ENCODE measurements at regions not wholly inside any gene's neighbourhood (a gene's known extent, or its start where the extent isn't known, plus 50 kb on each side); places are given as distances from the start of the nearest gene placed in this dataset.
"Not testable (repeated sequence)": the region's sequence is repeated elsewhere in the genome, so short reads cannot be mapped to it uniquely, and the experiment has no call there.

DNA sequence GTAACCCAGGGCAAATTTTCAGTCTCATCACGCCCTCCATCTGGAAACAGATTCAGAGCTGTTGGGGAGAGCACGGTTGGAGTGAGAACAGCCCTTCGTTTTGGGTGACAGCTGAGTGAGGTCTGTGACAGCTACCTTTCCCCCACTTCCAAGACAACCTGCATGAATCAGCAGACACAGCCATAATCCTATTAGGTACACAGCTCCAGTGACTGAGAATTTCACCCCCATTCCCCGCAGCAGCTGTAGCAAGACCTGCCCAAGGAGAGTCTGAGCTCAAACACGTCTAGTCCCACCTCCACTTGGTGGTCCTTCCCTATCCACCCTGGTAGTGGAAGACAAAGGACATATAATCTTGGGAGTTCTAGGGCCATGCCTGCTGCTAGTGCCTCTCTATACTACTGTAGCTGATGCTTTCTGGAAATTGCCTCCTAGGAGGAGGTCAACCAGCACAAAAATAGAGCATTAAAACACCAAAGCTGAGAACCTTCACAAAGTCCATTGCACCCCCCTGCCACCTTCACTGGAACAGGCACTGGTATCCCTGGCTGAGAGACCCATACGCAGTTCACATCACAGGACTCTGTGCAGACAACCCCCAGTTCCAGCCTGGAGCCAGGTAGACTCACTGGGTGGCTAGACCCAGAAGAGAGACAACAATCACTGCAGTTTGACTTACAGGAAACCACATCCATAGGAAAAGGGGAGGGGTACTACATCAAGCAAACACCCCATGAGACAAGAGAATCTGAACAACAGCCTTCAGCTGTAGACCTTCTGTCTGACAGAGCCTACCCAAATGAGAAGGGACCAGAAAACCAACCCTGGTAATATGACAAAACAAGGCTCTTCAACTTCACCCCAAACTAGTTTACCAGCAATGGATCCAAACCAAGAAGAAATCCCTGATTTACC is 448.6 kb upstream of the CBLB start:
- DNase-seq (ENCODE audit: low spot score): no peak

DNA sequence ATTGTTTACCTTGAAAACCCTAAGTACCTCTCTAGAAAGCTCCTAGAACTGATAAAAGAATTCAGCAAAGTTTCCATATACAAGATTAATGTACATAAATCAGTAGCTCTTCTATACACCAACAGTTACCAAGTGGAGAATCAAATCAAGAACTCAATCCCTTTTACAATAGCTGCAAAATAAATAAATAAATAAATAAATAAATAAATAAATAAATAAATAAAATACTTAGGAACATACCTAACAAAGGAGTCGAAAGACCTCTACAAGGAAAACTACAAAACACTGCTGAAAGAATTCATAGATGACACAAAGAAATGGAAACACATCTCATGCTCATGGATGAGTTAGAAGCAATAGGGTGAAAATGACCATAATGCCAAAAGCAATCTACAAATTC is 452.6 kb upstream of the CBLB start:
- DNase-seq (ENCODE audit: low spot score): not testable (repeated sequence)

DNA sequence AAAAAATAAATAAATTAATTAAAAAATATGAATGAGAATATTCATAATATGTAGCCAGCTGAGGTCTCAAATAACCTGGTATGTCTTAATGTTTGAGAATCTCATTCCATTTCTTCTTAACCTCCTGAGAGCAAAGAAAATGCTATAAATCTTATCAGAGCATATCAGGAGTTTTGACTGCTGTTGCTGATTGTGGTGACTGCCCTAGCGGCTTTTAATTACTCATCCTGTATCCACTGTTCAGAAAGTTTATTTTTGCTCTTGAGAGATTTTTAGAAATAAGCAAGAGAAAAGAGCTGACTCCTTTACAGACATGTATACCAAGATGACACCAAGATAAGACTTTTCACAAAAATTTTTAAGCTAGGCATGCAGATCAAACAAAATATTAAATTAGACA is 454.8 kb upstream of the CBLB start:
- no peak for DNase-seq (ENCODE audit: low spot score)

DNA sequence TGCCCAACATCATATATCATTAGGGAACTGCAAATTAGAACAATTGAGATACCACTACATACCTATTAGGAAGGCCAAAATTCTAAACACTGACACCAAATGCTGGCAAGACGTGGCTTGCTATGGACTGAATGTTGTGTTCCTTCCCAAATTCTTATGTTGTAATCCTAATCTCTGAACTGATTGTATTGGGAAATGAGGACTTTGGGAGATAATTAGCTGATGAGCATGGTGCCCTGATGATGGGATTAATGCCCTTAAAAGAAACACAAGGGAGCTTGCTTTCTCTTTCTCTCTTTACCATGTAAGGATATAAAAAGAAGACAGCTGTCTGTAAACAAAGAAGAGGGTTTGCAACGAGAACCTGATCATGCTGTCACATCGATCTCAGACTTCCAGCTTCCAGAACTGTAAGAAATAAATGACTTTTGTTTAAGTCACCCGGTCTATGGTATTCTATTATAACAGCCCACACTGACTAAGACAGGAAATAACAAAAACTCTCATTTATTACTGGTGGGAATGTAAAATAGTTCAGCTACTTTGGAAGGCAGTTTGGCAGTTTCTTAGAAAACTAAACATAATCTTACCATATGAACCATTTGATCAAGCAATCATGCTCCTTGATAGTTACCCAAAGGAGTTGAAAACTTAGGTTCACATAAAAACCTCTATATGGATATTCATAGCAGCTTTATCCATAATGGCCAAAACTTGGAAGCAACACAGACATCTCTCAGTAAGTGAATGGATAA is 458.3 kb upstream of the CBLB start:
- DNase-seq (ENCODE audit: low spot score): no peak

DNA sequence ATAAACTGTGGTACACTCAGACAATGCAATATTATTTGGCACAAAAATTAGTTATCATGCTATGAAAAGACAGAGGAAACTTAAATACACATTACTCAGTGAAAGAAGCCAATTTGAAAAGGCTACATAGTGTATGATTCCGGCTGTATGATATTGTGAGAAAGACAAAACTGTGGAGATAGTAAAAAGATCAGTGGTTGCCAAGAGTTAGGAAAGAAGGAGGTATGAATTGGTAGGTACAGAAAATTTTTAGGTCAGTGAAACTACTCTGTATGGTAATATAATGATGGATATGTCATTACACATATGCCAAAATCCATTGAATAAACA is 458.8 kb upstream of the CBLB start:
- no peak for DNase-seq (ENCODE audit: low spot score)

DNA sequence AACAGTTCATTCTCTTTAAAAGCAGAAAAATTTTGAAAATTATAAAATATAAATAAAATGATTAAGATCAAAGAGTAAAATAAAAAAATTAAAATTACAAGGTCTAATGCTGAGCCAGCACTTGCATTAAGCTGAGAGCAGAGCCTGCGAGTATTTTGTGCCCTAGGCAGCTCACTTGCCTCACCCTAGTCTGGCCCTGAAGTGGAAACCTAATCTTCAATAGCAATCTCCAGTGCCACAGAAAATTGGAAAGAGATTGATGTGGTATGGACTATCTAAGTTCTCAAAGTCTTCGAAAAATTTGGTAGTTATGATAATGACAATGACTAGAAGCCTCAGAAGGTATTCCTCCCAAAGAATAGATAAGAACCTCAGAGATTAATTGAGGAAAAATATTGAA is 459.4 kb upstream of the CBLB start:
- DNase-seq (ENCODE audit: low spot score): no peak

DNA sequence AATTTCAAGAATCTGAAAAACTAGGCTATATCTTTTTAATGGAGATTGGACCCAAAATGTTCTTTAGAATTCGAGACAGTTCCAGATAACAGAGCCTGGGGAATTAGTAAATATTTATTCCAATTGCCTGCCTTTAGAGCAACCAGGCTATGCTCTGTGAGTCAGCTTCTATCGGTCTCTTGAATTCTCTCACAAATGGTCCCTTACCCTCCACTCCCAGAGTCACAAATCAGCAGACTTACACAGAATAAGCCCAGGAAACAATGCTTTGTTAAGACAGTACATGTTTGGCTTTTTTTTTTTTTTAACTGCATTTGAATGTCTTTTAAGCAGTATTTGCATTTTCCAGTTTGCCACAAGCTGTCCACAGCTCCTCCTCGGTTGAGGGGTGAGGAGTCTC is 460.7 kb upstream of the CBLB start:
- no peak for DNase-seq (ENCODE audit: low spot score)

DNA sequence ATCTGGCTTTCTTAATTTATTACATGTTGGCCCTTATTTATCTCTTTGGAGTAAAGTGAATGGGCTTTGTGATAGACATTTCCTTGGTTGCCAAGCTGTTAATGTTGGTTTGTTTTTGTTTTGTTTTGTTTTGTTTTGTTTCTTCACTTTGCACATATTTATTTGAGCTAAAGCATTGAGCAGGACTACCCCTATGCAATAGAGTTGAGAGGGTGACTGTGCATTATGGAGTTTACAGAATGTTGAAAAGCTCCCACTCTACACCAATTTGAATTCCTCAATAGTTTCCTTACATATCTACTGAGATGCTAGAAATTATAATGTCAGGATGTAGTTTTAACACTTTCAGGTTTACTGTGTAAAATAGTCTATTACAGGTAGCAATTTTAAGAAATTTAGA is 462.8 kb upstream of the CBLB start:
- no peak for DNase-seq (ENCODE audit: low spot score)

DNA sequence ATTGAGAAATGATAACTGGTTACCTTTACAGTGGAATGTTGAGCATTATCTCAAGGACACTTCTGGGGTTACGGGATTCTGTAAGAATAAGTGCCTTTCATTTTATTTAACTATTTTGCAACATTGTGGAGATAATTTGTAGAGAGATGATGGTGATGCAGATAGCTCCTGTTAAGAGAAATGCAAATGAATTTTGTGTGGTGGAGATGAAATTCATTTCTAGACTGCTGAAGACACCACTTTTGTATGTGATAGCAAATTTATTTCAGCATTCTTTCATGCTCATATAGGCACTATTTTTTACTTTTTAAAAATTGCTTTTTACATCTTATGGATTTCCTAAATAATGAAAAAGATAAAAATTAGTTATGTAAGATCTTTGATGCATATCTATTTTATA is 463.3 kb upstream of the CBLB start:
- DNase-seq (ENCODE audit: low spot score): no peak

DNA sequence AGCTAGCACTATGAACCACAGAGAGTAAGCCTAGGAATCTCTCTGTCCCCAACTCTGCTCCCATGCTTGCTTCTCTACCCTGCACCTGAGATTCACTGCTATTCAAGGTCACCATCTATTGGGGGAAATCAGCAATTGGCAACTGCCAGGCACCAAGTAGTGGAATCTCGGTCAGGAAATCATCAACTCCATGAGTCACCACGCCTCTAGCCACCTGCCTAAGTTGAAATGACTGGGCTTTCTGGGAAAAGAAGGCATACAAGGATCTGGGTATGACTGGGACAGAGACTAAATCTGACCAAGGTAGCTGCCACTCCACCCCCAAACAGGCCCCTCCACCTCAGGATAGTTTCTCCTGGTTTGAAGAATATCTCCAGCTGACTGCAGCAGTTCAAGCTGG is 464.1 kb upstream of the CBLB start:
- no peak for DNase-seq (ENCODE audit: low spot score)

DNA sequence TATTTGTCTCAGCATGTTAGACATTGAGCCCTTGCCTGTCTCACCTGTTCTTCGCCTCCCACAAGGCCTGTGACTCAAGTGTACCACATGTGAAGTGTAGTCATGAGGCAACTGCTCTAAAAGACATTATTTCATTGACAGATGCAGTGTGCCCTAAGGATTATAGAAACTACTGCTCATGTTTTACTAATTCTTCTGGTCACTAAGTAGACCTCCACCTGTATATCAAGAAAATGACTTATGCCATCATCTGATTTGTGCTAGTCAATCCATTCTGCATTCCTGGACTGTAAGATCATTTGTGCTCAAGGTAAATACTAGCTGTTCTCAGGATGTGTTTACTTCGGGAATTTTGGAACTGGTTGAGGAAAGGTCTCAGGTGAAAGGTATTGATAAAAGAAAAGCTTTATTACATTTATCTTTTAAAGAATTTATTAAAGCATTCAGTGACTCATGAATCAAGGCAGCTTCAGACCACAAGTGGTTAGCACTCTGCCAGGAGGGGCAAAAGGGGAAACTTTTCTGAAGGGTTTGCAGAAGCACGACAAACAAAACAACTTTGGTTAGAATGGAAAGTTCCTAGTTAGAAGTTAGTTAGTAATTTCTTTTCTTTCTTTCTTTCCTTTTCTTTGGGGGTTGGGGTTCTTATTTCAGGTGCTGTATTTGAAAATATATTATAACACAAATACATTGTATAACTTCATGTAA is 465.3 kb upstream of the CBLB start:
- no peak for DNase-seq (ENCODE audit: low spot score)

DNA sequence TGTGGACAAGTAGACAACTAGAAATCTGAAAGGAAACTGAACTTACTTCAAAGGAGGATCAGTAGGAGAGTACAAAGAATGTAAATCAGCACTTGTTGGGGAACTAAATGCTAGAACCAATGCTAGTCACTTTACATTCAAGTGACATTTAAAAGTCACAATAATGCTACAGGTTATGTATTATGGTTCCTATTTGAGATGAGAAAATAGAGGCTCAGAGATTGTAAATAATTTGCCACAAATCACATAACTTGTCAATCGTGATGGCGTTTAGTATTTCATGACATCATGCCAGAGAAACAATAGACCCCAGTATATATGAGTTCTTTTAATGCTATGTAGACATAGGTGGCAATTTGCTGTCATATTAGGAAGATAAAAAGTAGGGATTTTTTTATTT is 467.8 kb upstream of the CBLB start:
- DNase-seq (ENCODE audit: low spot score): no peak

DNA sequence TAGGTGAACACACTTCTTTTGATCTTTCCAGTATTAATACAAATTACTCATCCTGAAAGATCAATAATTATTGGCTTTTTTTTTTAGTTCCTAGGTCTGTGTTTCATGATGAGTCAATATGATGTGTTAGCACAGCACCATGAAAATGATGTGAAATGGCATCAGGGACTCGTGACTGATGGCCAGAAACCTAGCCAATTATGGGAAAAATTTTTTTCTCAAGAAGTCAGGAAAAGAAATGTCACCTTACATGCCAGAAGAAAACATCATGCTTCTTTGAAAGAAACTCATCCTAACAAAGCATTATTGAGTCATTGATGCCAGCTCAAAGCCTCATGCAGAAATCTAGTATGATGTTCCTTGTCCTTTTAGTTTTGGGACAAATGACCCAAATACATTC is 468.3 kb upstream of the CBLB start:
- DNase-seq (ENCODE audit: low spot score): no peak

DNA sequence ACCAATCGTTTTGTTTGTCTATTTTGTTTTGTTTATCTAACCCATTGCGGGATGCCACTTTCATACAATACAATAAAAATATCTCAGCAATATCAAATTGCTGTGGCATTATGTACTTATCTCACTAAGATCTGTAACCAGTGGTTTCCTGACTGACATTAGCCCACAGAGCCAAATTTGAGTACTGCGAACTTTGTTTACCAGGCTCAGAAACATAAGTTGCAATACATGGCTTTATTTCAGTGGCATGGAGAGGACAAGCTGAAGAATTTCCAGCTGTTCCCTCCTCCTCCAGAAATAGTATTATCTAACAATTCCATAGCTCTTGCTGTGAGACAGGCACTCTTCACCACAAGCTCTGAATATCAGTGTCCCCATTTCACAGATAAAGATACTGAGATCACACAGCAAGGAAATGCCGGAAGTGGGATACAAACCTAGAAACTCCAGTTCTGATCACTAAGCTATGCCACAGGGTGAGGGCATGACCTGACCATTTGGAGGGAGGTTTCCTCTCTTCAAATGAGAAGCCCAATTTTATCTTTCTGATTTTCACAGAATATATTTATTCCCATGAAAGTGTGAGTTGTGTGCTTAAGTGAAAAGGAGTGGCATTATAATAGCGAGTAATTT is 469.9 kb upstream of the CBLB start:
- no peak for DNase-seq (ENCODE audit: low spot score)

DNA sequence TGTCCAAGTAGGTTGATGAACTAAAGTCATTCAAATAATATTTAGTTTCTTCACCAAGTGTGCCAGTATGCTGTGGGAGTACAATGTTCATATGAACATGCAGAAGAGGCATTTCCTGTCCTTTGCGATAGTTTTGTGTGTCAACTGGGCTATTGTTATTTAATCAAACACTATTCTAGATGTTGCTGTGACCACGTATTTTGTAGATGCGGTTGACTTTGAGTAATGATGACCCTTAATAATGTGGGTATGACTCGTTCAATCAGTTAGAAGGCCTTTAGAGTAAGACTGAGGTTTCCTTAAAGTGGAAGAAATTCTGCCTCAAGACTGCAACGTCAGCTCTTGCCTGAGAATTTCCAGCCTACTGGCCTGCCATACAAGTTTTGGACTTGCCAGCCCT is 470.7 kb upstream of the CBLB start:
- DNase-seq (ENCODE audit: low spot score): no peak

DNA sequence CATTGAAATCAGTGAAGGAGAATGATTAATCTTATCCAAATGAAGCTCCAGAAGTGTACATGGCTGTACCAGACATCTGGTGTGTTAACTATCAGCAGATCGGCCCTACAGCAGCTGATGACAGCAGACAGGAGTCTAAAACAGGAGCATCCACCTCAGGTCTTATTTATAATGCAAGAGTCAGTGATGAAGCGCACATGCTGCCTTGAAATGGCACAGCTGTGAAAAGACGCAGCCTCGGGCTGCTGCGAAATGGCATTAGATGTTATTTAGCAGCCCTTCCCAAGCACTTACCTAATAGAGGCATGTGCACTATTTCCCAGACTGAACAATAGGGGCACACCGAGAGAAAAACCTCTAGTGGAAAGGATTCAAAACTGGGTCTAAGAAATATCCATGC is 472.3 kb upstream of the CBLB start:
- no peak for DNase-seq (ENCODE audit: low spot score)

DNA sequence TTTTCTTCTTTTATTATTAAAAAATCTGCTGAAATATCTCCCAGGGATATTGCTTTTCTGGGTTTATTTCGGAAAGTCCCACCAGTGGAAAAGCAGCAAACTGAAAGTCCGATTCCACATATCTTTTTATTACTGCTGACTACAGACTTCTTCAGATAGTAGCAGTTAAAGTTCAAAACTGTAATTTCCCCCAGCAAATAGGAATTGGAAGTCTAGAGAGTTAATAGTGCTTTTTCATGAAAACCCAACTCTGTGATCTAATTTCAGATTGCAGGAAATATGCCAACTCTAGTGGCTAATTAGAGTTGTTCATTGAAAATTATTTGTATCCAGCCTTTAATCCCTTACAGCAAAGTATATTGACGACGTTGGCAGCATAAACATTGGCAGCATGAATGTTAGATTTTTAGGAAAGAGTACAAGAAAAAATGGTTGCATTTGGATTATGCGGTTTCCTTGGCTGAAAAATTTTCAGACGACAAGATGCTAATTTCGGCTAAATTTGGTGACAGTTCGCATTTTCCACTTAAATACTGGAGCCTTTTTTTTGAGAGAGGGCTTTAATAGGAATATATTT is 472.9 kb upstream of the CBLB start:
- DNase-seq (ENCODE audit: low spot score): no peak

DNA sequence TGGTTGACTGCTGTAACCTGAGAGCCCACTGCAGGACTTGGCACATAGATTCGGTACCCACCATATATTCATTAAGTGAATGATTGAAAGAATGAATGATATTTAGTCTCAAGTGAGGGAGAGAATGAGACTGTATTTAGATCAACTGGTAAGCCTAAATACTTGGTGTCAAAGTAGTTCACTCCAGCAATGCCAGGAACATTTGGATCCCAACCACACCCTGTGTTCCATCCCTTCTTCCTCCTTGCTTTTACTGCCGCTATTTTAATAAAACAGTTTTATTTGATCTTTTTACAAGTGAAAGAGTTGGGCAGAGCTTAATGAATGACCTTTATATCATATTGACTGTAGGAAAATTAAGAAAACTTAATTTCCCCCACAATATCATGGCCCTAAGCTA is 473.6 kb upstream of the CBLB start:
- DNase-seq (ENCODE audit: low spot score): no peak

DNA sequence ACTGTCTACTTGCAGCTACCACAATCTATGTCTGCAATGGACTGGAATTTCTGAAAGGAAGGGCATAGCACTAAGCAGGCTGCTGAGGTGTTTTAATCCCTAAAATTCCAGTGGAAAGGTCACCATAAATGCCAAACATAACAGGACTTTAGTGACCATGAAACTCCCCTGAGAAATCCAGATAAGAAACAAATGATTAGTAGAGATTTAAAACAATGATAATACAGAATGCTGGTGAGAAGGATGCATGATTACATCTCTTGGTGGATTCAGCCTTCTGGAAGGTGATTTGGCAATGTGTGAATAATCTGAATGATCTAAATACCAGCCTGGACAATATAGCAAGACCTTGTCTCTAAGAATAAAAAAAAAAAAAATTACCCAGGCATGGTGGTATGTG is 475.0 kb upstream of the CBLB start:
- no peak for DNase-seq (ENCODE audit: low spot score)

DNA sequence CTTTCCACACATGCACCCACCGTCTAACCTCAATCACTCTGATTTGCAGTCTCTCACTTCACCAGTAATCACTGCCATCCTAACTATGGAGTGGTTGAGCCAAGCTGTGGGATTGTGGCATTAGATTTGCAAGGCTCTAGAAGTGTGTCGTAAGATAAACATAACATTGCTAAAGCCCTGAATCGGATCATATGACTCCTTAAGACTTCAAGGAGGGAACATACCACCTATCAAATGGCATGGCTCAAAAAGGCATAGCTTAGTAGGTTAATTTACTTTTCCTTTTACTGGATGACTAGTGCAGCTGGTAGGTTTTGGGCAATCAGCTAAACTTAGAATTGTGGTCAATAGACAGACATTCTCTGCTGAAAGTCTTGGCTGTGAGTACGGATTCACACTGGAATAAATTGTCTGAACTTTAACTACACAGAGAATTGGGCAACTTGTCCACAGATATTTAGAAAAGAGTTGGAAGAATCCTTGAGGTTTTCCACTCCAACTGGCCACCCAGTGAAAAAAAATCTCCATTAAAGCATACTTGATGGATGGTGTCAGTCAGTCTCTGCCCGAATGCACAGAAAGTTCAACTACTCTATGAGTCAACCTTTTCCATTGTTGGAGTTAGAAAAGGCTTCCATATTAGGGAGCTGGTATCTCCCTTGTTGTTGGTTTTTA is 476.7 kb upstream of the CBLB start:
- DNase-seq (ENCODE audit: low spot score): no peak

DNA sequence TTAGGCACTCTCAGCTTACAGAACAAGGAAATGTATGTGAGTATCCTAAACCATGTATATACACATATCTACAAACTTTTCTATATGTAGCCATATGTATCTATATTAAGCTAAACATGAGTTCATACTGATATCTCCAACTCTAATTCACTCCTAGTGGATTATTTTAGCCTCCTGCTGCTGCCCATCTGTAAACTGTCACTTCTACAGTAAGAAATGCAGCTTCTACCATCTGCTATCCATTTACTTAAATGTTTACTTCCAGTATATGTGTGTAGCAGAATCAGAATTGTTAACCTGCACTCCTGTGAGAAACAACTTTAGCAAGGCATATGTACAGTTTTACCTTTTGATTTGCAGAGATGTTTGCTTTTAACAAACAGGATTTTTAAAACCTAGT is 478.5 kb upstream of the CBLB start:
- no peak for DNase-seq (ENCODE audit: low spot score)
